ENCODE measurements at regions not wholly inside any gene's neighbourhood (a gene's known extent, or its start where the extent isn't known, plus 50 kb on each side); places are given as distances from the start of the nearest gene placed in this dataset.

DNA sequence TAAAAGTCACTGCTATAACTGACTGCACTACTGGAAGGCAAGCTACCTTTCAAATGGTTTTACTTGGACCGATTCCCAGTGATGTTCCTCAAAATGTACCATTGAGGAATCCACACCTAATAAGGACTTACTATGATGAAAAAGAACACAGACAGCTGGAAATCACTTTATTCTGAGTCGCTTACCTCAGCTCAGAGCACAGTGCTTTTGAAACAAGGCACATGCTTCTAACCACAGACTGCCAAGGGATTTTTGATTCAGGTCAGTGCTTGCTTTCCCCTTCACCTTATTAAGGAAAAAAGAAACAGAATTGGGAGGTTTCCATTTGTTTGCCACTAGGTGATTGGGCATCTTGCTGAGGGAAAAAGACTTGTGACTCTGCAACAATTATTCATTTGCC is 707.5 kb upstream of the FSHR start:
- Histone ChIP-seq H3K27me3 (ENCODE audit: control insufficient read depth, insufficient read depth, low read length) (no peaks in the 10 kb centered on the region), H3K4me3 (ENCODE audit: low read length in 3 of 3) (no peak overlapping the region), H3K36me3 (ENCODE audit: control insufficient read depth in 2 of 3, insufficient read depth in 3 of 3, low read length in 3 of 3) (no peaks in the 10 kb centered on the region), H3K4me1 (ENCODE audit: control insufficient read depth in 2 of 3, insufficient read depth in 2 of 3, low read depth in 1 of 3, low read length in 3 of 3) (no peaks in the 10 kb centered on the region), H3K27ac (ENCODE audit: low read depth in 2 of 2, low read length in 2 of 2) (no peak overlapping the region), H3K9me3 (ENCODE audit: control insufficient read depth in 2 of 3, insufficient read depth in 1 of 3, low read length in 3 of 3) (no peaks in the 10 kb centered on the region), H3K9ac (ENCODE audit: low read length in 3 of 3) (no peak overlapping the region)
- FAIRE-seq (no peak), DNase-seq (no peak)
- TF ChIP-seq, protein P1, sequence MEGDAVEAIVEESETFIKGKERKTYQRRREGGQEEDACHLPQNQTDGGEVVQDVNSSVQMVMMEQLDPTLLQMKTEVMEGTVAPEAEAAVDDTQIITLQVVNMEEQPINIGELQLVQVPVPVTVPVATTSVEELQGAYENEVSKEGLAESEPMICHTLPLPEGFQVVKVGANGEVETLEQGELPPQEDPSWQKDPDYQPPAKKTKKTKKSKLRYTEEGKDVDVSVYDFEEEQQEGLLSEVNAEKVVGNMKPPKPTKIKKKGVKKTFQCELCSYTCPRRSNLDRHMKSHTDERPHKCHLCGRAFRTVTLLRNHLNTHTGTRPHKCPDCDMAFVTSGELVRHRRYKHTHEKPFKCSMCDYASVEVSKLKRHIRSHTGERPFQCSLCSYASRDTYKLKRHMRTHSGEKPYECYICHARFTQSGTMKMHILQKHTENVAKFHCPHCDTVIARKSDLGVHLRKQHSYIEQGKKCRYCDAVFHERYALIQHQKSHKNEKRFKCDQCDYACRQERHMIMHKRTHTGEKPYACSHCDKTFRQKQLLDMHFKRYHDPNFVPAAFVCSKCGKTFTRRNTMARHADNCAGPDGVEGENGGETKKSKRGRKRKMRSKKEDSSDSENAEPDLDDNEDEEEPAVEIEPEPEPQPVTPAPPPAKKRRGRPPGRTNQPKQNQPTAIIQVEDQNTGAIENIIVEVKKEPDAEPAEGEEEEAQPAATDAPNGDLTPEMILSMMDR (IDR thresholded peaks at IDR 0.05; ENCODE audit: borderline replicate concordance, extremely low read depth, insufficient read depth) = no peak
- intact Hi-C loops (cut with DNase I) = no loop called here

- H3K4me3 ChIP-seq (ENCODE audit: low read length in 3 of 3) = no peak overlapping the region
- H3K4me1 ChIP-seq (ENCODE audit: control insufficient read depth in 2 of 3, insufficient read depth in 2 of 3, low read depth in 1 of 3, low read length in 3 of 3) = no peaks in the 10 kb centered on the region
- no peaks in the 10 kb centered on the region for H3K36me3 ChIP-seq (ENCODE audit: control insufficient read depth in 2 of 3, insufficient read depth in 3 of 3, low read length in 3 of 3)
- H3K27ac ChIP-seq (ENCODE audit: low read depth in 2 of 2, low read length in 2 of 2) = no peak overlapping the region
- DNase-seq (no peak), FAIRE-seq (no peak)
- intact Hi-C loops (cut with DNase I) = no loop called here
- TF ChIP-seq, protein P1 (IDR thresholded peaks at IDR 0.05; ENCODE audit: borderline replicate concordance, extremely low read depth, insufficient read depth) = no peak
- H3K9ac ChIP-seq (ENCODE audit: low read length in 3 of 3) = no peak overlapping the region
- H3K9me3 ChIP-seq (ENCODE audit: control insufficient read depth in 2 of 3, insufficient read depth in 1 of 3, low read length in 3 of 3) = no peaks in the 10 kb centered on the region
- H3K27me3 ChIP-seq (ENCODE audit: control insufficient read depth, insufficient read depth, low read length) = no peaks in the 10 kb centered on the region
Measured at GRCh38 chr2:49860834-49861233, 706.5 kb upstream of the FSHR start.

- Histone ChIP-seq H3K9me3 (ENCODE audit: control insufficient read depth in 2 of 3, insufficient read depth in 1 of 3, low read length in 3 of 3) (no peaks in the 10 kb centered on the region), H3K9ac (ENCODE audit: low read length in 3 of 3) (no peak overlapping the region), H3K27ac (ENCODE audit: low read depth in 2 of 2, low read length in 2 of 2) (no peak overlapping the region), H3K4me3 (ENCODE audit: low read length in 3 of 3) (no peak overlapping the region), H3K27me3 (ENCODE audit: control insufficient read depth, insufficient read depth, low read length) (no peaks in the 10 kb centered on the region), H3K36me3 (ENCODE audit: control insufficient read depth in 2 of 3, insufficient read depth in 3 of 3, low read length in 3 of 3) (no peaks in the 10 kb centered on the region), H3K4me1 (ENCODE audit: control insufficient read depth in 2 of 3, insufficient read depth in 2 of 3, low read depth in 1 of 3, low read length in 3 of 3) (no peaks in the 10 kb centered on the region)
- intact Hi-C loops (cut with DNase I) = no loop called here
- no peak for FAIRE-seq
- TF ChIP-seq, protein P1 (IDR thresholded peaks at IDR 0.05; ENCODE audit: borderline replicate concordance, extremely low read depth, insufficient read depth) = no peak
- no peak for DNase-seq
Measured at GRCh38 chr2:49860170-49860569, 705.9 kb upstream of the FSHR start.

- FAIRE-seq = no peak
- no peaks in the 10 kb centered on the region for H3K9me3 ChIP-seq (ENCODE audit: control insufficient read depth in 2 of 3, insufficient read depth in 1 of 3, low read length in 3 of 3)
- no peak overlapping the region for H3K9ac ChIP-seq (ENCODE audit: low read length in 3 of 3)
- no peak overlapping the region for H3K27ac ChIP-seq (ENCODE audit: low read depth in 2 of 2, low read length in 2 of 2)
- TF ChIP-seq, protein P1 (IDR thresholded peaks at IDR 0.05; ENCODE audit: borderline replicate concordance, extremely low read depth, insufficient read depth) = no peak
- DNase-seq = no peak
- no peaks in the 10 kb centered on the region for H3K36me3 ChIP-seq (ENCODE audit: control insufficient read depth in 2 of 3, insufficient read depth in 3 of 3, low read length in 3 of 3)
- intact Hi-C loops (cut with DNase I) = no loop called here
- no peak overlapping the region for H3K4me3 ChIP-seq (ENCODE audit: low read length in 3 of 3)
- no peaks in the 10 kb centered on the region for H3K4me1 ChIP-seq (ENCODE audit: control insufficient read depth in 2 of 3, insufficient read depth in 2 of 3, low read depth in 1 of 3, low read length in 3 of 3)
- H3K27me3 ChIP-seq (ENCODE audit: control insufficient read depth, insufficient read depth, low read length) = no peaks in the 10 kb centered on the region
Measured at GRCh38 chr2:49858657-49859056, 704.3 kb upstream of the FSHR start.
